Cerebellar nuclear complex (tissue), 1 donor: ENCODE measurements at regions not wholly inside any gene's neighbourhood (a gene's known extent, or its start where the extent isn't known, plus 50 kb on each side); places are given as distances from the start of the nearest gene placed in this dataset.

Source experiments
- DNase-seq, 2 experiments: peaks; one replicate each; lab custom pipeline; 2025; lab: John Stamatoyannopoulos, UW

DNA sequence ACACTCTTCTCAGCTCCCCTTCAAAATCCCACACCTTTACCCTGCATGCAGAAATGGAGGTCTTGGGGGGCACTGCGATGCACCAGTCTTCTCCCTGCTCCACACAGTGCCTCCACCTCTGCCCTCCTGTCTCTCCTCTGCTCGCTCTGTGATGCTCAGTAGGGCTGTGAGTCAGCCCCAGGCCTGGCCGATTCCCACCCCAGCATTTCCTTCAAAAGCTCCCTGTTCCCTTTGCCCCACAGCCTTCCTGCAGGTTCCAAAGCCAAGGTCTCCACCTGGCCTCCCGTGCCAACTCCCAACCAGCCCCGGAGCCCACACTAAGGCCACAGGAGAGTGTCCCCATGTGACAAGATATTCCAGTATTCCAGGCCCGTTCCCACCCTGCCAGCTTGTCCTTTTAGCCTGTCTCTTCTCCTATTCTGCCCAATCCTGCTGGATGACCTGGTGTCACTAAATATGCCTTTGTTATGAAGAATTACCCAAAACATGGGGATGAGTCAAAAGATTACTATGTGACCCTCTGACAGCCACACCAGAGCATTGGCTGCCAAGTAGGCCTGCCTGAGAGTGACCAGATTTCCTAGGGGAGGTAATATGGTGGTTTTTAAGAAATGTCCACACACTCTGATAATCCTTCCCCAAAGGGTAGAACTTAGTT lies 118.9 kb upstream of the NXT1 start:
- no peak for DNase-seq

DNA sequence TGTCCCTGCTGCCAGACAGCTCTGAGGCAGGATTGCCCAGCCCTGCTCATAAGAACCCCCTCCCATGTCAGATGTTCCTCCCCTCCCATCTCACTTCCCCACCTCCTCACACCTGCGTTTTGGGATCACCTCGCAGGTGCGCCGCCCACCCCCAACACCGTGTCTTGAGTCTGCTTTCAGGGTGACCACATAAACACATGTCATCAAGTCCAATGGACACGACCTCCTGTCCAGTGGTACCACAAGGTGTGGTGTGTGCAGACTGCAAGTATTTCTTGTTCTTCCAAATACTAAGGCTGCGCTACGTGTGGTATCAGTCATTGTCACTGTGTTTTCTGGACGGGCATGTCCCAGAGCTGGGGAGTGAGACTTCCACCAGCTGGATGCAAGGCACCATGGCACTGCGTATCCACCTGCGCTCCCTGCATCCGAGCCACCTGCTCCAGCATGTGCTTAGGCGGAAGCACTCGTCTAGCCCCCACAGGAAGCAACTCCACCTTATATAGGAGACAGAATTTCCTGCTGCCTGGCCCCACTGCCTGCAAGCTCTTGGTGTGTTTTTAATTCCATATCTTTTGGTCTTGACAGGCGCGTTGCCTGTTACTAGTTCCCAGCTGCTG lies 119.7 kb upstream of the NXT1 start:
- no peak for DNase-seq

DNA sequence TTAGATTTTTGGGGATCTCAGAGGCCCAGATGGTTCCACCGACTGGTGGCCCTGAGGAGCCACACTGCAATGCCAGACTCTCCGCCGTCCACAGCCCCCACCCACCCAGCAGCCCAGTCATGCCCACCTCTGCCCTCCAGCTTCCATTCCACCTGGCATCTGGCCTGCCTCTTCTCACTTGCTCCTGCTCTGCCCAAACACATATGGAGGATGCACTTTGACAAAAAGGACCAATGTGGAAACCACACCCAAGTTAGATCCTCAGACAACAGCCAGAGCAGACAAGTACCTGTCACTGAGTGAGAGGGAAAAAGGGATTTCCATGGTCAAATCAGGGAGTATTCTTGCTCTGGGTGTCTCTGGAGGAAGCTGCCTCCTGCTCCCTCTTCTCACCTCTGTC lies 120.6 kb upstream of the NXT1 start:
- DNase-seq, result no peak

DNA sequence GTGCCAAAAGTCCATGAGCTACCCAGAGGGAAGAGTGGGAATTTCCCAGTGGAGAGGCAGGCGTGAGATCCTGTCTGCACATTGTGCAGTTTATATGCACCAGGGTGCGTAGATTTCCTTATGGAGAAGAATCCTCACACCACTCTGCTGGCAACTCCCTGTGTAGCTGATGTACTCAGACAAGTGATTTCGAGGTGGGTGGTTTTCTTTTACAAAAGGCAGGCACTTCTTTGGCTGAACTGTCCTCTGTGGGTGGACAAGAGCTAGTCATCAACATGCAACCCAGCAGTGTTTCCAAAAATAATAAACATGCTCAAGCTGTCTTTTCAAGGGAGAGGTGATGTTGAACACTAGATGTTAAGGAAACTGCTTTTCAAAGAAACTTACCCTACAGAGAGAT lies 121.7 kb upstream of the NXT1 start:
- DNase-seq, result no peak

DNA sequence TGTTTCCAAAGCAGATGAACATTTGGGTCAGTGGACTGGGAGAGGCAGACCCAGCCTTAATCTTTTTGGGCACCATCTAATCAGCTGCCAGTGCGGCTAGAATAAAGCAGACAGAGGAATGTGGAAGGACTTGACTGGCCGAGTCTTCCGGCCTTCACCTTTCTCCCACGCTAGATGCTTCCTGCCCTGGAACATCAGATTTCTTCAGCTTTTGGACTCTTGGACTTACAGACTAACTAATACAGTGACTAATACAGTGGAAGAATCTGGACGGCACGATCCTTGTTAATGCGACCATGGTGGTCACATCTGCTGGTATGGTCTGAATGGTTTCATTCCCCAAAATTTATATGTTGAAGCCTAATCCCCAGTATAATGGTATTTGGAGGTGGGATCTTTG lies 122.6 kb upstream of the NXT1 start:
- no peak for DNase-seq

DNA sequence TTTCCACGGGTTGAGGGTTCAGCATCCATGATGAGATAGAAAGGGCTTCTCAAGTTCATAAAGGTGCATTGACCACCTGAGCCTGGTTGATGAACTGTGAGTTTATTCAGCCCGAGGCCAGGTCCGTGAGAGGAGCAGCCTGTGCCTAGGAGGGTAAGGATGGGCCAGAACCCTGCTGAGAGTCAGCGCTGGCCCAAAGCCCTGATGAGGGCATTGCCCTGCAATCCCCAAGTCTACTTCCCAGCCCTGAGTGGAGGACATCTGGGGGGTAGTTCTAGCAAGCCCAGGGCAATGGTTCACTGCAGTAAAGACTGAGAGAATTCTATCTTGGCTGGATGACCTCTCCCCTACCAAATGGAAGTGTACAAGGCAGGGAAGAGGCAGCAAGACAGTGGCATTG lies 123.3 kb upstream of the NXT1 start:
- no peak for DNase-seq

DNA sequence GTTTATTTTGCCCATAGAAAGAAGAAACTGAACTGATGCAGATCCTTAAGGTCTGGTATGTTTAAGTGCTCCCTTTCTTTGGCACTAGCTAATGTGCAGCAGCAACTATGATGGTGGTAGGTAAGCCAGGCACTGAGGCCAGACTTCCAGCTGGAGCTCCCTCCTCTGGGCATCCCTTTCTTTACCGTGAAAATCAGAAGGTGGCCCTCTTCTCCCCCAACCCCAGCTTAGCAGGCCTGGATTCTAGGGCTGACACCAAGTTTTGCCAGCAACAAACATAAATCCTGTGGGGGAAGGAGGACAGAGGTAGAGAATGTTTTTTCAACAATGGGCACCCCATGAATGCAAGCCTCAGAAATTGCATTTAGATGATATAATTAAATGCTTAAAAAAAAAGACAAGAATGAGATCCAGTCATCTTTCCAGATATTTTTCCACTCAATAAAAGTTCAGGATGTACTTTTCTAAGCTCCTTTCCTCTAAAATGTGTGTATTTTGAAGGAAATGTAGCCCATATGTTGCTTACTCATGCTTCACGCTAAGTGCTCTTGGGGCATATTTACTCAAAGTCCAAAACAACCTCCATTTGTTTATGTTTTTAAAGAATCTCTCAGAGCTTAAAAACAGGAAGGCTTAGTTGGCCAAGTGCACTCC lies 123.9 kb upstream of the NXT1 start:
- DNase-seq, result no peak

DNA sequence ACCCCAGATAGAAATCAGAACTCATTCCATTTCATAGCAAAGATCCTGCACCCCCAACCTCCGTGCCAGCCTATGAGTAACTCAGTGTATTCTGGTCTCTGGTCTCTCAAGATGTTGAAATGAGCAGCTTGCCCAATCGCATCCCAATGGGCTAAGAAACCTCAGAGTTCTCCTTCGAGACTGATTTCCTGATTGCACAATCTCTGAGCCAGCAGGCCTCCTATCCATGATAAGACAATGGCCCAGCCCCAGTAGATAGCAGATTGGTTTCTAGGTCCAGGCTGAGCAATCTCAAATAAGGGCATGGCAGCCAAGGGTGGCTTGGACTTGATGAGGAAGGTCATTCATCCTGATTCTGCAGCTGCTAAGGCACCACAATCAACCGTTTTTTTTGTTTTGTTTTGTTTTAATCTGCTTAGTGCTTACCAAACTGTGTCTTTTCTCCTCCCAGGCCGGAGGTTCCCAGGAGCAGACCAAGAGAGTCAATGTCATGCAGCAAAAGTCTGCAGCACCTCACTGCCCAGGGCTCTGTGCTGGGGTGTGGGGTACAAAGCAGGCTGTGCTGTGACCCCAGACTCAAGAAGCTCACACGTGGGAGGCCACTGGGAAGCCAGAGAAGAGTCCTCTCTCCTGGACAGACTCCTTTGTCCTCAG lies 125.1 kb upstream of the NXT1 start:
- no peak for DNase-seq

DNA sequence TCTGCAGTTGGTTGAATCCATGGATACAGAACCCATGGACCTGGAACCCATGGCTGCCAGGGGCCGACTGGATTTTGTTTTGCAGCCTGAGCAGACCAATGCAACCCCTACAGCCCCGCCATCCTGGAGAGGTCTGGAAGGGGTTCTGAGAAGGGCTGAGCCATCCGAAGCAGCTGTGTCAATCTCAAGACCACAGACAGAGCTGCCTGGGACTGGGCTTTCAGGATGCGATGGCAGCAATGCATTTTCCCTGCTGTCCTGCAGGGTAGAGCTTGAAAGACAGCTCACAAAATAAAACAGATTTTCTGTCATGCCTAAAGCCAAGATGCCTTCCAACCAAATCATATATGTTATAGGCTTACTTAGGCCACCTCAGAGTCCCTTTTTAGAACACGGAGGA lies 125.8 kb upstream of the NXT1 start:
- DNase-seq, result no peak

DNA sequence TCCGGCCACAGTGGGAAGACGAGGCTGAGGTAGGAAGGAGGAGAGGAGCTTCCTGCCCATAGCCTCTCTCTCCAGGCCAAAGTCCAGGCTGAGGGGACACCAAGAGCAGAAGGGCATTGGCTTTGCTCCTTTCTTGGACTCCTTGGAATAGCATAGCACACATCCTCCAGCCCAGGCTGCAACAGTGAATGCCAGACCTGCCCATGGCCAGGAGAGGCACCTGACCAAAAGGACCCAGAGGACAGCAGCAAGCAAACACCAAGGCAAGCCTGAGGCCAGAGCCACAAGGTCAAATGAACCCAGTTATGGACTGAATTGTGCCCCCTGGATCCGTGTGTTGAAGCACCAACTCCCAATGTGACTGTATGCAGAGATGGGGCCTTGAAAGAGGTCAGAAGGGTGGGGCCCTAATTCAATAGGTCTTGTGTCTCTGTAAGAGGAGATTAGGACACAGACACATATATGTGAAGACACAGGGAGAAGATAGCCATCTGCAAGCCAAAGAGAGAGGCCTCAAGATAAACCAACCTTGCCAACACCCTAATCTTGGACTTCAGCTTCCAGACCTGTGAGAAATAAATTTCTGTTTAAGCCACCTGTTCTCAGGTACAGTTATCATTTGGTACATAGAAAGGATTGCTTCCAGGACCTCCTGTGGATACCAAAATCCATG lies 126.5 kb upstream of the NXT1 start:
- no peak for DNase-seq

DNA sequence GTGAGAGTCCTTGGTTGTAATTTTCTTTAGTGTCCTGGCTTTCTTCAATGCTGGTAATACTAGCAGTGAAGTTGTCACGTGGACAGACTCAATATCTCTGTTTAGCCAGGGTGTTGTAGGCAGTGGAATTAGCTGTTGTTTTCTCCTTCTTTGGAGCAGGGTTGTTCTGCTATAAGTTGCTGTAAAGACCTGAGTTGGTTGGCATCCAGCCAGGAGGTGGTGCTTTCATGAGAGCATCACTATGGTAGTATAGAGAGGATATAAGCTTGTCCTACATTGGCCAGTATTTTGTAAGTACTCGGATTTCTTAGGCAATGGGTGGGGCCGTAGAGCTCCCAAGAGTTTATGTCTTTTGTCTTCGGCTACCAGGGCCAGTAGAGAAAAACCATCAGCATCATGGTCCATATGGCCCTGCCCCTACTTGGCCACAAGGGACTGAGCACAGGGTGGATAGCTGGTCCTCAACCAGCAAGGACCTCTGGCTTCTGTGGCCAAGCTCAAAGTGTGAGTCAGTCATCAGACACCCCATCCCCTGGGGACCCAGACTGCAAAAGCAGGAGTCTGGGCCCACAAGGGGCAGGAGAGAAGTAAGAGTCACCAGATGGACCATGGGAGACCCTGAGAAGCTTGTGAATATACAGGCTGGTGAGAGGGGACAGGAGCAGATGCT lies 127.9 kb upstream of the NXT1 start:
- no peak for DNase-seq

DNA sequence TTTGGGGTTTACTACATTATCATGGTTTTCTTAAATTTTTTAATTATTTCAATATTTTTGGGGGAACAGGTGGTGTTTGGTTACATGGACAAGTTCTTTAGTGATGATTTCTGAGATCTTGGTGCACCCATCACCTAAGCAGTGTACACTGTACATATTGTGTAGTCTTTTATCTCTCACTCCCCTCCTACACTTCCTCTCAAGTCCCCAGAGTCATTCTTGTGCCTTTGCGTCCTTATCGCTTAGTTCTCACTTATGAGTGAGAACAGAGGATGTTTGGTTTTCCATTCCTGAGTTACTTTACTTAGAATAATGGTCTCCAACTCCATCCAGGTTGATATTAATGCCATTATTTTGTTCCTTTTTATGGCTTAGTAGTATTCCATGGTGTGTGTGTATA lies 130.9 kb upstream of the CD93 start:
- no peak for DNase-seq

DNA sequence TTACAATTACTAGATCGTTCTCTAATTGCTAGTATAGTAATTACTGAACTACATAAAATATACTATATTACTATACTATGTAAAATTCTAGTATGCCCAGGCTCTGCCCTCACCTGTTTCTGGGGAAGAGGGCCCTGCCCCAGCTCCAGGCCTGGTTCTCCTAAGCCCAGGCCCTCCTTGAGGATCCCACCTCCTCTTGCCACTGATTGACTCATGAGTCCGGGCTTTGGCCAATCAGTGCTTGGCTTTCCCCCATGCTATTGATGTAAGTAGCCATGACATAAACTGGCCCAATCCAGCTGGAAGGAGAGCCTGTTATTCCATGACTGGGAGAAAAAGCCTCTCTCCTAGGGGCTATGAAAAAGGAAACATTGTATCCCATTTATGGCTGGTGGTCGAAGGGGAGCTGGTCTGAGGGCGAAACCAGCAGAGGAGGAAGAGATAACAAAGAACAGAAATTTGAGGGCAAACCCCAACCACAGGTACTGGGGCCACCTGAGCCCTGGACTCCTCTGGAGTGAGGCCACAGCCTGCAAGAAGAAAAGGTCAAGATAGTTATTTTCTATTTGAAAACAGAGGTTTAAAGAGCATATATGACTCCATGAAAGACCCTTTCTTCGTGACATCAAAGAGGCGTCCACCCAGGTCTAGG lies 129.3 kb upstream of the CD93 start:
- DNase-seq, result no peak

DNA sequence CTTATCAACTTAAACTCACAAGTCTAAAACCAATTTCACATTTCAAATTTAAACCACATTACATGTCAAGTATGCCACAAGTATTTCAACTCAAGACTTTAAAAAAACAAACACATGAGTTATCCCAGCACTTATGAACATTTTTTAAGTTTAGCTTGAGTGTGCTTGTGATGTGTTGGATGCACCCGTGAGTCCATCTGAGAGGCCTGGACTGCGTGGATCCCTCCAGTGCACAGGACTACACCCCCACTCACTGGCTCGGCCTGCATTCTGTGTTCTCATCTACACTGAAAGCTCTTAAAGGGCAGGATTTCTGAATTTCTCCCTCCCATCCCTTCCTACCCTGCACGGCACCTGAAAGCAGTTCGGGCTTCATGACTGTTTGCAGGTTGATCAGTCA lies 128.8 kb upstream of the CD93 start:
- no peak for DNase-seq

DNA sequence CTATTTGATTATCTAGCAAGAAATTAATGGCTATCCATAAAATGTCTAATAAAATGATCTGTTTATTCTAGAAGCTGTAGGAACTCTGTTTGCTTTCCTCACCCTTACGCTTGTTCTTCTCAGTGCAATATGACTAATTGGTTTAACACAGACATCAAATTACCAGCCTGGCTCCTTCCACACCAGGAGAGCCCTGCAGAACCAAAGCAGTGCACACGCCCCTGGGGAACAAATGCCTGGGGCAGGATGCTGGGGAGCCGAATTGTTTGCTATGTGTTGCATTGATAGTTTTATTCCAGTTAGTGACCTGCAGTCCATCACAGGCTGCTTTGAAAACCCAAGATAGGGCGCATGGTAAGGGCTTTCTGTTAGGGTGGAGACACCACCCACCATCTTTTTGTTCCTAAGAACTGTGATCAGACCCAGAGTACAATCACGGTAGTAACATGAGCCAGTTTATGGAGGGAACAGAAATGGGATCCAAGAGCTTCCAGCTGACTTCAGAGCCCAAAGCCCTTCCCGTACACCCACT lies 126.4 kb upstream of the CD93 start:
- no peak for DNase-seq

DNA sequence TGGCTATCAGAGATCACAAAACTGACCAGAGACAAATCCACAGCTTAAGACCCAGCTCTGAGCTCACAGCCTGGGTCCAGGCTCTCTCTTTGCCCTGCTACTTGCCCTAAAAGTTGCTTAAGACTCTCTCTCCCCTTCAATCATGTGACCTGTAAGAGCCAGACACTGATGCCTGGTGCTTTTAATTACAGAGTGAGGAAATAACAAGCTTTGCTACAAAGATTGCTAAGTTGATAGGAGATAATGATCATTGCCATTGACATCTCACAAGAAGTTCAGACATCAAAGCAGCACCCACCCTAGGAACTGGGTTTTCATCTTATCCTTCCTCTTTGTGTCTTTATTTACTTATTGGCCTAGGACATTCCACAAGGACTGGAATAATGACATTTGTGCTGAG lies 125.9 kb upstream of the CD93 start:
- no peak for DNase-seq

DNA sequence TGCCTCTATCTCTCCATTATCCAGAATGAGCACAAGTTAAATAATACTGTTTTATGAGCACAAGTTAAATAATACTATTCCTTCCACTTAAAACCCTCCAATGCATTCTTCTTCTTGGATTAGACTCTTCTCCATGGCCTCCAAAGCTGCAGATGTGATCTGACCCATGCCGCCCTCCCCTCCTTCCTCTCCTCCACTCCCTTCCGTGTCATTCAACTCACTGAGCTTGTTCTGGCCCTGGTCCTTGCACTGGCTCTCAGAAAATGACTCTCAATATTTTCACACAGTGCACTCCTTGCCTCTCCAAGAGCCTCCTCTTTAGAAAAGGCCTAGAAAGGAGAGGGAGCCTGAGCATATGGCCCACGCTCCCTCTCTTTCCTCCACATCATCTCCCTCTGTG lies 125.0 kb upstream of the CD93 start:
- DNase-seq, result no peak

DNA sequence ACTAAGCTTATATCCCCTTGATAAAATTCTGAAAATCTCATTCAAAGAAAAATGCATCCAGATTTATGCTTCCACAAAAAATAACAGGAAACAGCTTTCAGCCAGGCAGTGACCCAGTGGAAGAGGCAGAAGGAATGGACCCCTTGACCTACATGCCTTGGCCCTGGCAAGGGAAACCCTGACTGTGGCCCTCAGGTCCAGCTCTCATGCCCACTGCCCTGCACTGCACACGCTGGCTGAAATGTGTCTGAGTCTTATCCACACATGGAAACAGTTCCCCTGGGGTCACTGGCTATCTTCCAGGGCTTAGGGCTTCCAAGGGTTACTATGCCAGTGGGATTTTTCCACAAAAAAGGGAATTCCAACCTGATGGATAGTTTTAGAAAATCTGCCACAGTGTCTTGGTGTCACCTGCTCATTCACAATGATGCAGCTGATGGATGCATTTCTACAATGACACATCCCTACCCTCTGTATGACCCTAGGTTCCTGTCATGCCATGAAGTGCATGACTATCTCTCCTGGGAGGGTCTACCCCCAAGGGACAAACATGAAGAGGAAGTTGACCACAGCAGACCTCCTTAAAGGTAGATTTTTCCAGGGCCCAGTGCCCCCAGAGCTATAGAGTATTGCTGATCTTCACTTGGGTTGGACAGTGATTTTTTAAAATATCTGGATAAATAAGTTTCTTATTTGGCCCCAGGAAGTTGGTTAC lies 121.9 kb upstream of the CD93 start:
- DNase-seq, result no peak

DNA sequence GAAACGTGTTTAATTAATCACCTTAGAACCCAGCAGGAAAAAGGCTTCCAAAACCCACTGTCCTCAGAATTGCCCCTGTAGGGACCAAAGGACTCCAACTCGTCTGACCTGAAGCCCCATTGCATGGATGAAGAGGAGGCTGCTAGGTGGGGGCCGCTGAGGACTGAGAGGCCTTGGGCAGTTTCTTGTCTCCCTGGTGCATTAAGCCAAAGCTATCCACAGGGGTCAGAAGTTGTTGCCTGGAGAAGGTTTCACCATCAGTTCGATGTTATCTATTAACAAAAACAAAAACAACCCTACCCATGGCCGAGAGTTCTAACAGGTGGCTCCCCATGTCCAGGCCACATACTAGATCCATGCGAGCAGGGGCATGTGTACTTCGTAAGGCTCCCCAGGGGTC lies 120.9 kb upstream of the CD93 start:
- no peak for DNase-seq

DNA sequence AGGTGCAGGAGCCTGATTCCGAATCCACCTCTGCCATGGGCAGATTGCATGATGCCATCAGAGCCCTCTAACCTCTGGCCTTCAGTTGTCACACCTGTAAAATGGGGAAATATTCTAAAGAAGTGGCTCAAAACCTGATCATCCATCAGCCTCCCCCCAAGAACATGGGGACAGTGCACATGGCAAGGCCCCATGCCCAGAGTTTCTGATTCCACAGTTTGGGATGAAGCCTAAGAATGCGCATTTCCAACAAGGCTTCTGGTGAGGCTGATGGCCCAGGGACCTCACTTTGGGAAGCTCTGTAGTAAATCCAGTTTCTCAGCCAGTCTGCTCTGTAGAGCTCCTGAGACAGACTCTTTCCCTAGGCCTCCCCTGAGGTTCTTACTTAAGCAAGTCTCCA lies 119.9 kb upstream of the CD93 start:
- DNase-seq, result no peak

DNA sequence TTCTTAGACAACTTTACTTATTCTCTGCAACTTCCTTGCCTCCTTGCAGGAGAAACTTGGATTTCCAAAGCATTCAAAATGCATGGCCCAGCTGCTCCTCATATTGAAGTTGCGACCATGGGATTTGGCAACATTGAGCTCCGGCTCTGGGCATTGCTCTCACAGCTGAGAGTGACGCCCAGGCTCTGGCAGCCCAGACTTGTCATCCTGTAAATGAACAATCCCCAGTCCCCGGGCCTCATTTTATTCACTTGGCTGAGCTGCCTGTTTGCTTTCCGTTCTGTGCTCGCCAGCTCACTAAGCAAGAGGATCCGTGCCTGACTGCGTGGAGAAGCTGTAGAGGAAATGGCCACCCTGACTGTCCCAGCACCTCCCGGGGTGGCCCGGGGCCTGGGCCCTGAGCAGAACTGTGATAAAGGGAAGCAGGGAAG lies 119.5 kb upstream of the CD93 start:
- DNase-seq, result peak; percentile 4 to 31
